Activated CD8-positive, alpha-beta memory T cell treated with anti-CD3 and anti-CD28 coated beads for 24 hours (primary cell): ENCODE measurements at regions not wholly inside any gene's neighbourhood (a gene's known extent, or its start where the extent isn't known, plus 50 kb on each side); places are given as distances from the start of the nearest gene placed in this dataset.

ENCODE experiments used
- DNase-seq: peaks from one replicate; pipeline ENCODE4 v3.0.0-alpha.2; 2020

DNA sequence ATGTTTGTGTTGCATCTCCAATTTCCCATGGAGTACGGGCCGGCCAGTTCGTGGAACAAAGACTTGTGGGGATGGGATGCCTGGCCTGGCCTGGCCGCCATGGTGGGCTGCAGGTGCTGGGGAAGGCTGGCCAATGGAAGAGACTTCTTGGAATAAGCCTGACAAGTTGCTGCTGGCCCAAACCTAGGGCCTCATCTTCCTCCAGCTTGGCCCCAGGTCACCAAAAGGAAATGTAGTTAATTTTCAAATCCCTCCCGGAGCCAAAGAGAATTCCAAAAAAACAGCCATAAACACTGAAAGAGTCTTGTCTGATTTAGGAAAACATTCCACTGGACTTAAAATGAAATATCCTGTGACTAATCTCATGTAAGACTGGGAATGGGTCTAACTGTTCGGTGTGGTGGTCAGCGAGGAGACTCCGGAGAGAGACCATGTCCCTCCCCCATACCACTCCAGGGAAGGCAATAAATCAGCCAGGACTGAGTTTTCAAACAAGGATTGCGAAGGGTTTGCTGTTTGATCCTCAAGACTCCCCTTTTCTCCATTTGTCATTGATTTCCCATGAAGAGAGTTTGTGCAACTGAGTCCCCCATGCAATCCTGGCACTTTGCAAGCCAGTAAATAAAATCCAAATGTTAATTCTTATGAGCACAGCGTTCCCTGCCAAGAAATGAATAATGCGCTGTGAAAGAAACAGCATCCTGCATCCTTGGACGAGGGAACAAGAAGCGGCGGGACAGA lies 128.7 kb upstream of the HABP2 start:
- no peak for DNase-seq

DNA sequence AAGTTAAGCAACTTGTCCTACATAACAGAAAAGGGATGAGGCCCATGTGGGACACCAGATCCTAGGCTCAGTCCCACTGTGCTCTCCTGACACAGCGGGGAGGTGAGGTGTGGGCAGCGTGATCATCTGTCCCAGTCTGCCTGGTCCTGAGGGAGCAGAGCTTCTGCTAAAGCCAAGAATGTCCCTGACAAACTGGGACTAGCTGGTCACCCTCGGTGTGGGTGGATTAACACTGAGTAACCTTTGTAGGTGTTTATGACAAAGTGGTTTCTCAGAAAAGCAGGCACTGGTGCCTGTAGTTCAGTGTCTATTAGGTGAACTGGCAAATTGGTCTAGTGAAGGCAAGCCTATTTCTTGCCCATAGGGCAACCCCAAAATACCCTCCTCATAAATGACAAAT lies 127.8 kb upstream of the HABP2 start:
- no peak for DNase-seq

DNA sequence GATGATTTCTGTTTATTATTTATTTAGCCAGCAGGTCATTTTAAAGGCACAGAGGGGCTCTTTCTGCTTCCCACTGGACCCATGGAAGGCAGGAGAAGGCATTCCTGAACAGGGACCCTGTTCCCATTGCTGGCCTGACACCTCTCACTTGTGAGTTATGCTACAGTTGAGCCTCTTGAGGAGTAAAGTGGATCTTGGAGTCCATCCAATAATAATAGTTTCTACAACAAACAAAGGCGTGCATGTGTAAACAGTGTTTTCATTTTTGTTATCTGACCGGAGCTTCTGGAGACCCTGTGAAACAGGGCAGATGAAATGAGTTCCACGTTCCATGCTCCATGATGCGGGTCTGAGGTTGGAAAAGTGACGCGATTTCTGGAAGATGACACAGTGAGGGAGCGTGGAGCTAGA lies 127.3 kb upstream of the HABP2 start:
- no peak for DNase-seq

DNA sequence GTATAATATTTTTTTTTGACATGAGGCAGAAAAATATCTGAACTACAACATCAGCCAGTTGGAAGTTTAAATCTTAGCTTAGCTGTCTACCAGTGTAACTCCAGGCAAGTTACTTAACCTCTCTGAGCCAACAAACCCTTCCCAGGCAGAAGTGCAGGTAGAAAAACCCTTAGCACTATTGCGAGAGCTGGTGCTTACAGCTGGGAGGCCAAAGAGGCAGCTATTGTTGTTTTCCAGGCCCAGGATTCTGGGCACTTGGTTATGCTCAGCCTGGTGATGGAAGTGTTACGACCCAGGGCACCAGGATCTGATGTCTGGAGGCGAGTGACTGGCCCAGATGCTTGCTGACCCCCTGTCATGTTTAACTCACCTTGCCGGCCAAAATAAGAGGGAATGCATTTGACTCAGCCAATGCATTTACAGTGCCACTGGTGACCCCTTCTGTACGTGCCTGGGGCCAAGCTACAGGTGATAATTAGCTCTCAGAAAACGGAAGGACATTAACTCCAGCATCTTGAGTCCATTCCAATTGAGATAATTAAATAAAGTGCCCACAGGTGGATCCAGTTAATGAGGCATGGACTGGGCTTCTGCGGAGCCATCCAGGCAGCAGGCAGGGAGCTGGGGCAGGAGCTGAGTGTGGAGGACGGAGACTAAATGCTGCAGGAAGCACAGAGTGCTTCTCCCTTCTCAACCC lies 126.5 kb upstream of the HABP2 start:
- no peak for DNase-seq

DNA sequence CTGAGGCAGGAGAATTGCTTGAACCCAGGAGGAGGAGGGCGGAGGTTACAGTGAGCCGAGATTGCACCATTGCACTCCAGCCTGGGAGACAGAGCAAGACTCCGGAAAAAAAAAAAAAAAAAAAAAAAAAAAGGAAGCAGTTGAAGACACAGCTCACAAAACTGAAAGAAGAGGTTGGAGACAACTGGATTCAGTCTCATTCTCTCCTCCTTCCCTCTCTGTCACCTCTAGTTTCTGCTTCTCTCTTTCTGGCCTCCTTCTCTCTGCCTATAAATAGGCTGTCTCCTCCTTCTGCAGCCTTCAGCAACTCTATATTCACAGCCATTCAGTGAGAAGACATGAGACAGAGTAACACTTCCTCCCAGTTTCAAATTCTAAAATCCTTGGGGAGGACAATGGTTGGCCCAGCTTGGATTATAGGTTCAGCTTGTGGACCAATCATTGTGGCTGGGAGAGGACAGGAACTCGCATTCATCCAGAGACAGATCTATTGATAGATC lies 125.6 kb upstream of the HABP2 start:
- DNase-seq, result no peak

DNA sequence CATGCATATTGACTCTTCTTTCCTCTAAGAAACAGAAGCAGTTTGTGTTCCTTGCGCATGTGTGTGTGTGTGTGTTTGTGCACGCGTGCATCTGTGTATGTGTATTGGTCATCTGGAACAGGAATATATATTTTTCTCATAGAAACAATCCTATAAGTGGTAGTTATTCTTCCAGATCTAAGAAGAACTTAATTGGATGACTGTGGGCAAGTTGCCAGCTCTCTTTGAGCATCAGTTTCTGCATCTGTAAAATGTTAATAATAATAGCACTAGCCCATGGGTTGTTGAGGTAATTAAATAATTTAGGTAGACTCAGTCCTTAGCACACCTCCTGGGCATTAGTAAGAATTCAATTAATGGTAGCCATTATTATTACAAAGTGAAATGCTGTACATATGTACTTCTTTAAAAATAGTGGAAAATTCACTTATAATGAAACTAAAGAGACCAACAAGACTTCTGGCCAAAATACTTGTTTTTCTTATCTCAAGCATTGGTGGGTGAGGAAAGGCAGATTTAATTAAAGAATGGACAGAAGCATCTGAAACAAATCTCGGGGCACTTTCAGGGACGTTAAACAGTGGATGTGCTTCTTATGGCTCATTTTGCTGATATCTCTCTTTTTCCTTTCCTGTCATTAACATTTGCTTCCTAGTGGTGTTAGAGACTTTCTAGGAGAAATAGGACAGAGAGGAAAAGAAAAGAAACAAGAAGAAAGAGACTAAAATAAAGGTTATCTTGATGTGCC lies 124.9 kb upstream of the HABP2 start:
- no peak for DNase-seq

DNA sequence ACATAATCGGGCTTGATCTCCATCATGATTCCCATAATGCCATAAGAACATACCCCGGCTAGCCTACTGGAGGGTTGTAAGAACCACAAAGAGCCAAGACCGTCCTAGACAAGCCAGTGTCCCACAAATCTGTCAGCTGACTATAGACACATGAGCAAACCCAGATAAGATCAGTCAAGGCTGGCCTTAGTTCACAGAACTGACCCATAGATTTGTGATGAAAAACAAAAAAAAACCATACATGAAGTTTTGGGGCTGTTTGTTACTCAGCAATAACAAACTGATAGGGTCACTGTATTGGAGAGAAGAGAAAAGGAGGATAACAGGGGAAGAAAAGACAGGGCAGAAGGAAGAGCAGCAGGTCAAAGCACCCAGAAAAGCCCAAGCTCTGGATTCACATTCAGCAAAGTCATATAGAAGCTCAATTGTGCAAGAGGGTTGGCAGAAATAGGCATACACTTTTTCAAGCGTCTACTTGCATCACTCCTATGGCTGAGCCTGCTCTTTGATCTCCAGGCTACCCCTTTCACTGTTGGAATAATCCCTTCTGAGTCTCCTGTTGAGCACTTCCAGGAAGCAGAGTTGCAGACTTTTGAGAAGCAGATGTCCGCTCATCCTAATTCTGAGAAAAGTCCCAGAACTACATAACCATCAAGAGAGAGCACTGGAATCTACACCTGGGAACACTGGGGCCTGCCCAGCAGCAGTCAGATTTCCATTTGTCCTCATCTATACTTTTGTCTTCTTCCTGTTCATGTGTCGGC lies 122.0 kb upstream of the HABP2 start:
- no peak for DNase-seq

DNA sequence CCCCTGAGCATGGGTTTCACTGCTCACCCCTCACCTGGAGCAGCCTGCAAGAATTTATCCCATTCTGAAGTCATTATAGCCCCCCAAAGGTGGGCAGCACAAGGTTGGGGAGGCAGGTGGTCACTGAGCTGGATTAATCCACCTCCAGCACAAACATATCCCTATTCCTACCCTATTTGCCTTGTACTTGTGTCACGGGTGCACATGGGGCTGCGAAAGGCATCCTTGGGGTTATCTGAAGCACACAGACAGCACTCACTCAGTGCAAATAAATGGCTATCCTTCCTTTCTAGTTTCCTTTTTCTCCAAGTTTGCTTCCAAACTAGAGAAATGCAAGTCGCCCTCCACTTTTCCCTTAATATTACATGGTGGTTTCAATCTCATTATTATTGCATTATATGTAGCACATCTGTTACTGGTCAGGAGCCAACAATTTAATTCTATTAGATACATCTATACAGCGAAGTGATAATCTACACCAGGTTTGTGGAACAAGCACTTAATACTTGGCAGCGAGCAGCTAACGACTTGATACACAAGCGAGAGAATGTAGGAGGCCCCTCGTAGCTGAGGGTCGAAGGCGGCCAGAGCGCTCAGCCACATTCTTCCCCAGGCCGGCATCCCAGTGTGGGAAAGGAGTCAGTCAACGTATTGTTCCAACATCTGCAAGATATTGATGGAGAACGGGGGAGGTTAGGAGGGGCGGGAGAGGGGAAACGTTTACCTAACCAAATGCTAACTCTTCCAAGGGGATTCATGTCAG lies 121.3 kb upstream of the HABP2 start:
- DNase-seq, result no peak

DNA sequence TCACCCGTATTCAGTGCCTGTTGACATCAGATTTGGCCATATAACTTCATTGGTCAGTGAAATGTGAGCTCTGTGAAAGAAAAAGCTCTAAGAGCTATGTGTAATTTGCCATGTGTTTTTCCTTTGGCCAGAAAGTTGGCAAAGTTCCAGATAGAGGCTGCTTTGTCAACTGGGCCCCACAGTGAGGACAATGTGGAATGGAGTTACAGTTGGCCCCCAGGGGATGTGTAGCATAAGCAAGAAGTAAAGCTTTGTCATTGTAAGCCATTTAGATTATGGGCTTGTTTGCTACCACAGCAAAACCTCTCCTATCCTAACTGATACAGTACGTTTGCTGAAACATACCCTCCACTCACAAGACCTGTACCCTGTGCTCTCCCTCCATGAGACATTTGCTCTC lies 119.1 kb upstream of the HABP2 start:
- no peak for DNase-seq

DNA sequence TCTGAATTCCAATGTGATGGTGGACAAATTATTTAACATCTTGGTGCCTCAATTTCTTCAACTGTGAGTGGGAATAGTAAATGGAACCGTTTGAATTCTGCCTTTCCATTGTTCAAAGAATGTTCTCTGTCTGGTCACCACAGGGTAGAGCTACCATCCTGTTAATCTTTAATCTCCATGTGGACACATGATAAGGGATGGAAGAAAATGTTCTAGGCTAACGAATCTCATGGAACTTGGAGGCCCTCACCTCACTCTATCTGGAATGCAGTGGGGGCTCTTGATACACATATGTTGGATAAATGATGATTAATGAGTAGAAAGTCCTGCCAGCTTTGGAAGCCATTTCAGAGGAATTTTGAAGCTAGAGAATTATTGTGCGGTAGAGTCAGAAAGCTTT lies 118.5 kb upstream of the HABP2 start:
- no peak for DNase-seq

DNA sequence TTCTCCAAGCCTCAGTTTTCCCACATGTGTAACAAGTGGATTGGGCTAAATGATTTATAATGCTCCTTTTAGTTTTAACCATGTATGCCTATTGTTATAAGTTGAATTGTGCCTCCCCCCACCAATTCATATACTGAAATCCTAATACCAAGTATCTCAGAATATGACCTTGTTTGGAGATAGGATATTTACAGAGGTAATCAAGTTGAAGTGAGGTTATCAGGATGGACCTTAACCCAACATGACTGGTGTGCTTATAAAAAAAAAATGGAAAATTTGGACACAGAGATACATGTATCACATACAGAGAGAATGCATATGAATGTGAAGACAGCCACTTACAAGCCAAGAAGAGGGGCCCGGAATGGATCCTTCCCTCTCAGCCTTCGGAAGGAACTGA lies 117.9 kb upstream of the HABP2 start:
- DNase-seq, result no peak

DNA sequence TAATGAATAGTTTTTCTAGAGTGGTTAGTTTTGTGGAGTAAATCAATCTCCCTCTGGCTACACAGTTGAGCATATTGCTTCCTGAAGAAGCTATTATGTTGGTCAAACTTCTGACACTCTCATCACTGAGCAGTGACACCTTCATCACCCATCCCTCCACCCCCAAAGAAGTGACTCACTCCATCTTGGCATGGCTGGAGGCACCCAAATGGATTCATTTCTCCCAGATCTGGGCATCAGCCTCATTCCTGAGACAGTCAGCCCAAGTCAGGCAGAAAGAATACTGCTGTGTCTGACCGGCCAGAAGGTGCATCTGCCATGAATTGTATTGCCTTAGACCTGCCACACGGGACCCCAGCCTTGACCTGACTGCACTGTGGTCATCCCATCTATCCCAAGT lies 117.0 kb upstream of the HABP2 start:
- no peak for DNase-seq

DNA sequence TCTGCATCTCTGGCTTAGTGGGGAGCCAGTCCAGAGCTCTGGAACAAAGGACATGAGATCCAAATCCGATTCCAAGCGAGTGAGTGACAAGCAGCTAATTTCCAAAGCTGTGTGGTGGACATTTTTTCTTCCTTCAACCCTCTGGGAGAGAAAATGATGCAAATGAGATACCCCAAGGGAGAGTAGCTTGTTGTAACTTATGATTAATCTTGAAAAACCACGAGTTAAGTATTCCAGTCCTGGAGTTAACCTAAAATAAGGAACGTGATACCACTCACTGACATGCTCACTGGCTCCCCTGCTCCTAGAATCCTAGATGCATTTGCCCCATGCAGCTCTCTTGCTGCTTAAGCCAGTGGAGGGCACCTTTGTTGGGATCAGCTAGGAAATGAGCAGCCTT lies 116.0 kb upstream of the HABP2 start:
- no peak for DNase-seq

DNA sequence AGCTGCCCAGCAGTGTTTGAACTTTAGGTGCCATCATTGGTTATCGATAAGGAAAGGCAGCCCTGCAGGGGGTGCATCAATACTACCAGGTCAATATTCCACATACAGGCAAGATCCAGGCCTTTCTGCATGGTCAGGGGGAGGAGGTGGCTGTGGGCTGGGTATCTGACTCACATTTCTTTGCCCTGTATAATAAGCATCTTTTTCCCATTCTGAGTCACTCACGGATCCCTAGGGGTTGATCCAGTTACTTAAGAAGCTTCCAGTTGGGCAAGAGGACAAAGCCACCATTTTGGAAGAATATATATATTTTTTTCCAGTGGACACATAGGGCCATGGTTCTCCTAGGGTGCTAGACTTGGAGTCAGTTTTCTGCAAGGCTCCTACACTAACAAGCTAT lies 114.2 kb upstream of the HABP2 start:
- DNase-seq, result no peak

DNA sequence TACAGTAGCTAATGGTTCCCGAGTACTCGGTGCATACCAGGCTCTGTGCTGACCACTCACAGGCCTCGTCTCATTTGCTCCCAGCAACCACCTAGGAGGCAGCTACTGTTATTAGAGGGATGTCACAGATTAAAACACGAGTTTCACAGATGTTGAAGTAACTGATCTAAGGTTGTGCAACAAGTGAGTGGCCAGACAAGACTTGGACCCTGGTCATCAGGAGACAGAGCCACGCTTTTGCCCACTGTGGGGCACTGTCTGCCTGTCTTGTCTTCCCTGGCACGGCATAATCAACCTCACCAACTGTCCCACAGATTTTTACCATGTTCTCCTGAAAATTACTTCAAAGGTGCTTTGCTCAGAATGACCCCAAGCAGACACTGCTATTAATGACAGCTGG lies 111.6 kb upstream of the HABP2 start:
- DNase-seq, result no peak

DNA sequence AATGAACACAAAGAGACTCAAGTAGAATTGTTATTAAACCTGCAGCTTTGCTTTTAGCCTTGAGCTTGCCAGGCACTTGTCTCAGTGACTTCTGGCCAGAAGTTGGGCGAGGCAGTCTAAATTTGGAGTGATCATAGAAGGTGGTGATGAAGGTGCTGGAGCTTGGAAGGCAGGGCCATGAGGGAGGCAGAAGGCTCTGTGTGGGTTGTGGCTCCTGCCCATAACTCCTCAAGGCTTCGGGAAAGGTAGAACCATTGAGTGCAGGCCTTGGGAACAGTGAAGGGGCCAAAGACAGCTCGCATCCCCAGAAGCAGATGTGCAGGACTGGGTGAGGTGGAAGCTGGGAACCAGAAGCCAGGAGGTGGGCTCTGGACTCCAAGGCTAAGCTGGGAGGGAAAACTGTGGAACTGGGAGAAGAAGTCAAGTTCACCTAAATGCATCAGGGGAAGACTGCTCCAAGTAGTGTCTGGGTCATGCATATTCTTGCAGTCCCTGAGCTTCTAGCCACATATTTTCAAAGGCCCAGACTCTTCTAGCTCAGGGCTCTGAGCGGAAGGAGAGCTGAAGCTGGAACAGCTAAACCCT lies 111.1 kb upstream of the HABP2 start:
- DNase-seq, result no peak

DNA sequence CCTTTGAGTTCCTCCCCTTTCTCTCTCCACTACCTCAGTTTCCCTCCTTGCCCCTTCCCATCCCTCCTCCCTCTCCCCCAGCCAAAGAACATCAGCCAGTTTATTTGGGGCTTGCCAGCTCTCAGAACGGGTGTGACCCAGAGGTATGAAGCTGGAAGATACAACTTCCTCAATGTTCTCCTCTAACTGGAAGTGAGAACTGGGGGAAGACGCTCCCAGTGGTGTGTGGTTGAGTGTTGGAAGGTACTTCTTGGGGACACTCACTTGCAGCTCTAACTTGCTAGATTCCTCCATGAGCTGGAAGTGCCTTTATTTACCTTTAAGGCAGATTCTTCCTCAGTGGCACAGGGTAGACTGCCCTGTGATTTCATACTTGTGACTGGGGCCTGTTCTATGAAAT lies 110.5 kb upstream of the HABP2 start:
- no peak for DNase-seq

DNA sequence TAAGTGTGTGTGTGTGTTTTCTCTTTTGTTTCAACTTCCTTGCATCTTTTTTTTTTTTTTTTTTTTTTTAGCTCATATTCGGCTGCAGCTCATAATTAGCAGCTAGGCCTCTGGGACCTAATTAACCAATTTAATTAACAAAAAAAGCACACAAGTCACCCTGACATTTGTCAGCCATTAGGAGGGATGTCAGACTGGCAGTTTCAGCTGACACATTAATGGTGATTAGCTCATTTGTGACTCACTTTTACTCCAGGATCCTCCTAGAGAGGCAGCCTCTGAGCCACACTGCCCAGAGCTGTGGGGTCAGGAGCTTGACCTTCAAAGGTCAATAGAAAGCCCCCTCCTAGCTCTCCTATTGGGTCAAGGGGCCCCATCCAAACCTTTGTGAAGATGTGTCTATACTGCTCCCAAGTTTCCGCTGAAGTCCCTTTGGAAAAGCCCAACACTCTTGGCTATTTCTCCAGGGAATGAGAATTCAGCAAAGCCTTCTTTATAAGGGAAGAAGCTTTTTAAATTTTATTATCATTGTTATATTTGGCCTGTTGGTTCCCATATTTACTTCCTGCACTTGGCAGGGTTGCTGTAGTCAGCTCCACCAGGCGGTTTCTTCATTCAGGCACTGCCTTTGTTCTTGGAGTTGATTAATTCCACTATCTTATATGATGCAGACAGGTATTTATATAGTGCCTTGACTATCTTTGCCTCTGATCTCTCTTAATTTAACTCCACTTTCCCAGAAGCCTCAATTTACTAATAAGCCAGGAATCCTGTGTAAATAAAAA lies 109.5 kb upstream of the HABP2 start:
- DNase-seq, result no peak

DNA sequence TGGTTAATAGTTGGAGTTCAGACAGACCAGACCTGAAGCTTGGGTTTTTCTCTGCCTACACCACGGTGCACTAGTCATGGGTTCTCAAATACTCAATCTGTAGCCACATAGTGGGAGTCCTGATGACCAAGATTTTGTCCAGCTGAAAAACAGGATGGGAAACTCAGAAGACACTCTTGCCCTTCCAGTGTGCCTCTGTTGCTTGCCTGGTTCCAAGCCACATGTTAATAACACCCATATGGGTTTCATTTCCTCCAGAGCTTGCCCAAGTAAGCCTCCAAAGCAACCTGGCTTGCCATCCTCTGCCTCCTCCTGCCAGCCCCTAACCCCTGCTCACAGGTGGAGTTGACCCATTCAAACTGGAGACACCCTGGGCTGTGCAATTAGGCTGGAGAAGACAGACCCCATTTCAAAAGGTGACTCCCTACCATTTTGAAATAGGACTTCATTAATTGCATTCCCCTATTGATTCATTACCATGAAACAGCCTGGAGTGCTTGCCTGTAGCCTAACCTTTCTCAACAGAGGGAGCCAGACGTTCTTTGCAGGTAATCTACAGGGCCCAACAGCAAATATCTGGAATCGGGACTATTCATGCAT lies 108.0 kb upstream of the HABP2 start:
- DNase-seq, result no peak

DNA sequence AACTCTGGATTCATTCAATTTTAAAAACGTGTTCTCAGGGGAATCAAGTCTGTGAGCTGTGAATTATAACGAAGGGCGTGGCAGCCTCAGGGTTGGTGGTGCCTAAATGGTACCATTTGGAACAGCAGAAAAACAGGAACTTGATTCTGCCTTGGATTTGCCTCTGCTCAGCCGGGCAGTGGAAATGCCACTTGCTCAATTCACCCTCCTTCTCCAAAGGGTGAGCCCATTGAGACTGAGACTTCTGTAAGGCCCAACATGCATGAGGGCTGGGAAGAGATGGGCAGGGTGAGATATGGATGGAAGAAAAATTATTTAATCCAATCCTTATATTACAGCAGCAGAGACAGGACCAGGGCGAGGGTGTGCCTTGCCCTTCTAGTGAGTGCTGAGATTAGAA lies 107.1 kb upstream of the HABP2 start:
- DNase-seq, result no peak

DNA sequence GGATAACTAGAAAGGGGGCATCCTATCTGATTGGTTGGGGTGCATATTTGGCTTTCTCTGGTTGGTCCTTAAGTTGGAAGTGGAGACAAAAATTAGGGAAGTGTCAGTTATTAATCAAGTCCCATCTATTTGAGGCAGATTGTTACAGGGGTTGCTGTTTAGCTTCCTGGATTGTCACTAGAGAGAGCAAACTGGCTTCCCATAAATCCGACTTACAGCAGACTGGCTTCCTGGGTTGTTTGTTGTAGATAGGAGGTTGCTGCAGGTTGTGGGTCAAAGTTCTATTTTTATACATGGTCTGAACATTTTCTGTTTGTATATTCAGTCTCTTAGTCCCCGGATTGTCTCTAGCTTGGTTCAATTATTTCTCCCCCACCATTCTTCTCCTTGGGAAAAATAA lies 106.1 kb upstream of the HABP2 start:
- no peak for DNase-seq
